GM23338 (cell line): ENCODE measurements at regions not wholly inside any gene's neighbourhood (a gene's known extent, or its start where the extent isn't known, plus 50 kb on each side); places are given as distances from the start of the nearest gene placed in this dataset.

ENCODE experiments used
- CREB1 ChIP-seq: fragments of 250-450 bp; sonication (Bioruptor Pico); IDR thresholded peaks from 2 replicates; pipeline ENCODE4 v1.5.0; 2020; ENCODE audit warnings: low read depth, mild to moderate bottlenecking, moderate library complexity
- CTCF ChIP-seq, 2 experiments: fragments of 200-600 bp in 1 of 2; sonication (generic) in 1 of 2; conservative IDR thresholded peaks; 2 replicates each; pipeline versions ENCODE4 v1.5.1 to v1.6.1; 2016 to 2017; ENCODE audit warnings: antibody characterized with exemption in 2 of 2, low read depth in 2 of 2, mild to moderate bottlenecking in 2 of 2, moderate library complexity in 1 of 2
- ETS1 ChIP-seq: IDR thresholded peaks from 2 replicates; pipeline ENCODE4 v1.6.1; 2016; ENCODE audit warnings: antibody characterized with exemption
- EZH2 ChIP-seq: fragments of 200-600 bp; sonication (generic); IDR thresholded peaks from one replicate; pipeline ENCODE4 v1.8.0; 2017; ENCODE audit warnings: antibody characterized with exemption, mild to moderate bottlenecking, low read depth; ENCODE audit not compliant: unreplicated experiment
- EZH2phosphoT487 ChIP-seq: fragments of 200-600 bp; sonication (generic); IDR thresholded peaks from one replicate; pipeline ENCODE4 v1.8.1; 2018; ENCODE audit warnings: antibody characterized with exemption; ENCODE audit not compliant: unreplicated experiment
- JUNB ChIP-seq: IDR thresholded peaks from one replicate; pipeline ENCODE4 v1.6.1; 2016; ENCODE audit warnings: antibody characterized with exemption; ENCODE audit not compliant: unreplicated experiment
- NANOG ChIP-seq: IDR thresholded peaks from 2 replicates; pipeline ENCODE4 v1.6.1; 2016; ENCODE audit warnings: antibody characterized with exemption, borderline replicate concordance
- POLR2AphosphoS5 ChIP-seq: IDR thresholded peaks from 2 replicates; pipeline ENCODE4 v1.6.1; 2016; ENCODE audit warnings: antibody characterized with exemption, low read depth
- STAT1 ChIP-seq: IDR thresholded peaks from one replicate; pipeline ENCODE4 v1.6.1; 2016; ENCODE audit warnings: antibody characterized with exemption; ENCODE audit not compliant: unreplicated experiment
- ZNF114 ChIP-seq: fragments of 250-450 bp; sonication (Bioruptor Pico); IDR thresholded peaks from 2 replicates; pipeline ENCODE4 v1.5.0; 2020; ENCODE audit warnings: mild to moderate bottlenecking, moderate library complexity

- TF ChIP-seq EZH2 (no peak), CTCF (conservative IDR thresholded peaks at IDR 0.05; ENCODE audit: low read depth in 2 of 2) (no peak), POLR2AphosphoS5 (no peak), CREB1 (CRISPR knock-in tag) (no peak), ZNF114 (no peak), EZH2phosphoT487 (no peak), NANOG (no peak), STAT1 (no peak), JUNB (no peak), ETS1 (no peak)
Observed at GRCh38 chr15:97870771-97871170, 89.7 kb upstream of the ARRDC4 start.
